ENCODE measurements at regions not wholly inside any gene's neighbourhood (a gene's known extent, or its start where the extent isn't known, plus 50 kb on each side); places are given as distances from the start of the nearest gene placed in this dataset.

- no peaks in the 10 kb centered on the region for H3F3A ChIP-seq (ENCODE audit: low read length, unreplicated experiment)
- POLR2A ChIA-PET (ENCODE audit: unreplicated experiment), result no interaction called here
- H3K36me3 ChIP-seq (ENCODE audit: low read depth, low read length), result no peaks in the 10 kb centered on the region
- no peak overlapping the region for H3K4me3 ChIP-seq (ENCODE audit: low read length)
- no TSS peak for BruUV-seq (replicated peaks)
- H3K4me2 ChIP-seq (ENCODE audit: low read length), result no peak overlapping the region
- H3K27me3 ChIP-seq (ENCODE audit: low read length), result no peaks in the 10 kb centered on the region
- intact Hi-C loops (cut with micrococcal nuclease), result no loop called here
- DNase-seq (no peak), ATAC-seq (no peak)
- no peaks in the 10 kb centered on the region for H3K79me2 ChIP-seq (ENCODE audit: low read length)
- H3K9me3 ChIP-seq (ENCODE audit: low read length), result no peaks in the 10 kb centered on the region
- peaks cover 13% of the 10 kb centered on the region for H3K4me1 ChIP-seq (ENCODE audit: insufficient read depth, low read length)
- TF ChIP-seq CTCF (conservative IDR thresholded peaks at IDR 0.05; ENCODE audit: low read depth, low read length), result no peak
- no peak for TF ChIP-seq EZH2 (IDR thresholded peaks at IDR 0.05; ENCODE audit: low read length, unreplicated experiment)
- no peak for TF ChIP-seq EZH2phosphoT487 (IDR thresholded peaks at IDR 0.05; ENCODE audit: borderline replicate concordance, low read length)
- no peak overlapping the region for H3K9ac ChIP-seq (ENCODE audit: low read length)
- no peaks in the 10 kb centered on the region for H4K20me1 ChIP-seq (ENCODE audit: low read length)
- CTCF ChIA-PET, result no interaction called here
- H3K27ac ChIP-seq (ENCODE audit: low read length), result no peak overlapping the region
- no peaks in the 10 kb centered on the region for H3K9me2 ChIP-seq (replicated peaks; ENCODE audit: low read length)
- H2AFZ ChIP-seq (ENCODE audit: low read length), result no peak overlapping the region
Observed at GRCh38 chr1:55512466-55512865, 297.3 kb upstream of the USP24 start.

DNA sequence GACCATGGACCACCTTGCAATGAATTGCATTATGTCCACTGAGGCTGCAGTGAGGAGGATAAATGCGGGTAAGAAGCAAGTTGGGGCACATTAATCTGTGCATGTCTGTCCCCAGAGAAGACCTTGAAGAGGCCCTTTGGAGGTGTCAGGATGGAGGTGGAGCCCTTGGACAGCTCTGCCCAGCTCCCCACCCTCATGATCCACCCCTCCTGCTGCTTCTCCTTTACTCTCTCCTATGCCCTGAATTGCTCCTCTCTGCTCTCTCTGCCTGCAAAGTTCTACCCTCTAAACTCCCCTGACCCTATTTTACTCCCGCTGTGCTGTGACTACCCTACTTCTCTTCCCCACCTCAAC is 292.4 kb upstream of the USP24 start:
- Histone ChIP-seq H3K27ac (ENCODE audit: low read length) (peak overlapping the region; percentile 95), H3F3A (ENCODE audit: low read length, unreplicated experiment) (no peaks in the 10 kb centered on the region), H3K27me3 (ENCODE audit: low read length) (no peaks in the 10 kb centered on the region), H4K20me1 (ENCODE audit: low read length) (no peaks in the 10 kb centered on the region), H2AFZ (ENCODE audit: low read length) (0 out of 2 replicates have a peak overlapping the region, but pooled peaks have one; percentile 21), H3K4me2 (ENCODE audit: low read length) (peak overlapping the region; percentile 78), H3K36me3 (ENCODE audit: low read depth, low read length) (no peaks in the 10 kb centered on the region), H3K9me2 (replicated peaks; ENCODE audit: low read length) (no peaks in the 10 kb centered on the region), H3K79me2 (ENCODE audit: low read length) (no peaks in the 10 kb centered on the region), H3K4me3 (ENCODE audit: low read length) (peak overlapping the region; percentile 14; the same call in 1 of the 2 replicates), H3K9me3 (ENCODE audit: low read length) (no peaks in the 10 kb centered on the region), H3K9ac (ENCODE audit: low read length) (peak overlapping the region; percentile 76), H3K4me1 (ENCODE audit: insufficient read depth, low read length) (peaks cover 49% of the 10 kb centered on the region)
- peak; percentile 11 for ATAC-seq
- no TSS peak for BruUV-seq (replicated peaks)
- intact Hi-C loops (cut with micrococcal nuclease), result loop anchor here (1.0 to 10.0 kb wide), 8 partner anchors 35 to 1072 kb away; partner anchors contain the start of gene PLPP3
- POLR2A ChIA-PET (ENCODE audit: unreplicated experiment), result interaction anchor here (0.6 kb wide), 1 partner anchor 1072 kb away, joined by 5 read pairs; the partner anchor contains the start of gene PLPP3
- no peak for DNase-seq
- TF ChIP-seq CTCF (conservative IDR thresholded peaks at IDR 0.05; ENCODE audit: low read depth, low read length), result no peak
- CTCF ChIA-PET, result interaction anchor here (0.9 to 1.5 kb wide), 5 partner anchors 34 to 1072 kb away, joined by 3 to 7 read pairs (median 6); partner anchors contain the start of gene PLPP3

DNA sequence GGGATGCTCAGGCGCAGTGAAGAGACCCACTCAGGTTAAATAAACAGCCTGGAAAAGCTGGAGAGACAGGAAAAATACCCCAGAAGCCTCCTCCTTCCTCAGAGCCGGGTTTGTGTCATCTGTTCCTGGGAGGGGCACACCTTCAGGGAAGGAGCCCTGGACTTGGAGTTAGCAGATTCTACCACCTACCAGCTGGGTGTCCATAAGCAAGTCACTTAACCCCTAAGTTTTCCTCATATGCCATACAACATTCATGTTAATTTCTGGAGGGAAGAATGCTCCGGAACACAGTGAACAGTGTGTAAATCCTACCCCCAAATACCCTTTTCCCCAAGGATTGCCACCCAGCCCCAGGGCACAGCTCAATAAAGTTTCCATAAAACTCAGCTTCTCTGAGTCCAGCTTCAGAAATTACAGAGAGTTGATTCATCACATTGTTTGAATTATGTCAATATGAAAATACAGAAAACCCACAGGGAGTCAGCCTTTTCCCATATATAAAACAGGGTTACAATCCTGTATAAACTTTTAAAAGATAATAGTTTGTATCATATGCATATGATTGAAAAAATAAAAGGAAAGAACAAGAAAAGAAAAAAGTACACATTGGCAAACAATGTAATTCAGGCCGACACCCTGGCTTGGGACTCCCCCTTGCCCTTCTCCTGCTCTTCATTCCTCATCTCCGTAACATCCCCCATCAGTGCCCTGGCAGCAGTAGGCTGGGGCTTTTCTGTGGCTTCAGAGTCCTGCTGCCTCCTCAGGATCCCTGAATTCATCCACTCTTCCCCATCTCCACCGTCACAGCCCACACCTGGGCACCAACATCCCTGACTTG is 291.8 kb upstream of the USP24 start:
- peak overlapping the region; percentile 76 for H3K9ac ChIP-seq (ENCODE audit: low read length)
- peak overlapping the region; percentile 33; the same call in 1 of the 2 replicates for H3K4me3 ChIP-seq (ENCODE audit: low read length)
- ChIA-PET POLR2A (ENCODE audit: unreplicated experiment) (interaction anchor here (0.6 kb wide), 1 partner anchor 1073 kb away, joined by 5 read pairs; the partner anchor contains the start of gene PLPP3), CTCF (interaction anchor here (0.6 to 1.5 kb wide), 7 partner anchors 33 to 1078 kb away, joined by 3 to 7 read pairs (median 5); partner anchors contain the start of gene PLPP3)
- H3K9me2 ChIP-seq (replicated peaks; ENCODE audit: low read length), result no peaks in the 10 kb centered on the region
- no peaks in the 10 kb centered on the region for H3K9me3 ChIP-seq (ENCODE audit: low read length)
- intact Hi-C loops (cut with micrococcal nuclease), result loop anchor here (1.0 to 10.0 kb wide), 8 partner anchors 35 to 1072 kb away; partner anchors contain the start of gene PLPP3
- peak overlapping the region; percentile 95 for H3K27ac ChIP-seq (ENCODE audit: low read length)
- H3K4me2 ChIP-seq (ENCODE audit: low read length), result peak overlapping the region; percentile 78
- ATAC-seq (peak; percentile 78), DNase-seq (peak; percentile 96)
- no peaks in the 10 kb centered on the region for H3K79me2 ChIP-seq (ENCODE audit: low read length)
- no peaks in the 10 kb centered on the region for H3F3A ChIP-seq (ENCODE audit: low read length, unreplicated experiment)
- H3K4me1 ChIP-seq (ENCODE audit: insufficient read depth, low read length), result peaks cover 49% of the 10 kb centered on the region
- H3K36me3 ChIP-seq (ENCODE audit: low read depth, low read length), result no peaks in the 10 kb centered on the region
- H4K20me1 ChIP-seq (ENCODE audit: low read length), result no peaks in the 10 kb centered on the region
- no TSS peak for BruUV-seq (replicated peaks)
- no peaks in the 10 kb centered on the region for H3K27me3 ChIP-seq (ENCODE audit: low read length)
- peak overlapping the region; percentile 67 for H2AFZ ChIP-seq (ENCODE audit: low read length)
- no peak for TF ChIP-seq EZH2phosphoT487 (IDR thresholded peaks at IDR 0.05; ENCODE audit: borderline replicate concordance, low read length)
- peak; percentile 49; the same call in 1 of the 2 replicates for TF ChIP-seq CTCF (conservative IDR thresholded peaks at IDR 0.05; ENCODE audit: low read depth, low read length)
- no peak for TF ChIP-seq EZH2 (IDR thresholded peaks at IDR 0.05; ENCODE audit: low read length, unreplicated experiment)
